SK-N-SH treated with all-trans-retinoic acid at 6 μM for 48 hours (cell line): ENCODE measurements at regions not wholly inside any gene's neighbourhood (a gene's known extent, or its start where the extent isn't known, plus 50 kb on each side); places are given as distances from the start of the nearest gene placed in this dataset.

ENCODE experiments used
- ATAC-seq: fragments of 200-7000 bp; cut with Tn5 transposase; 3 replicates; pipeline ENCODE4 v1.9.1; 2020; ENCODE audit warnings: mild to moderate bottlenecking, moderate library complexity
- ARNTL ChIP-seq: fragments of 450-650 bp; formaldehyde crosslinking; IDR thresholded peaks from 2 replicates; pipeline ENCODE4 v1.5.0; 2020; ENCODE audit warnings: low read depth, mild to moderate bottlenecking, moderate library complexity, borderline replicate concordance
- BACH2 ChIP-seq: fragments of 250-450 bp; sonication (Bioruptor Pico); IDR thresholded peaks from 2 replicates; pipeline ENCODE4 v1.9.0; 2021; ENCODE audit warnings: mild to moderate bottlenecking, borderline replicate concordance
- CREB5 ChIP-seq: fragments of 250-450 bp; sonication (Bioruptor Pico); IDR thresholded peaks from 2 replicates; pipeline ENCODE4 v1.5.1; 2020; ENCODE audit warnings: low read depth, mild to moderate bottlenecking, moderate library complexity
- CSDC2 ChIP-seq: fragments of 250-450 bp; sonication (Bioruptor Pico); IDR thresholded peaks from 2 replicates; pipeline ENCODE4 v1.5.0; 2020; ENCODE audit warnings: mild to moderate bottlenecking, moderate library complexity
- CSRNP3 ChIP-seq: fragments of 250-450 bp; sonication (Bioruptor Pico); IDR thresholded peaks from 2 replicates; pipeline ENCODE4 v1.5.1; 2021; ENCODE audit warnings: mild to moderate bottlenecking, moderate library complexity
- ESRRG ChIP-seq: fragments of 250-450 bp; sonication (Bioruptor Pico); IDR thresholded peaks from 2 replicates; pipeline ENCODE4 v1.6.1; 2021; ENCODE audit warnings: mild to moderate bottlenecking
- GLIS3 ChIP-seq: fragments of 250-450 bp; sonication (Bioruptor Pico); IDR thresholded peaks from 2 replicates; pipeline ENCODE4 v1.5.0; 2020; ENCODE audit warnings: mild to moderate bottlenecking, moderate library complexity
- ISL1 ChIP-seq: fragments of 250-450 bp; sonication (Bioruptor Pico); IDR thresholded peaks from 2 replicates; pipeline ENCODE4 v2.1.2; 2022; ENCODE audit warnings: mild to moderate bottlenecking, moderate library complexity
- OSR1 ChIP-seq: fragments of 250-450 bp; sonication (Bioruptor Pico); IDR thresholded peaks from 2 replicates; pipeline ENCODE4 v1.8.0; 2022; ENCODE audit warnings: moderate library complexity, mild to moderate bottlenecking, inconsistent platforms
- PATZ1 ChIP-seq: fragments of 250-450 bp; sonication (Bioruptor Pico); IDR thresholded peaks from 2 replicates; pipeline ENCODE4 v1.8.0; 2020; ENCODE audit warnings: mild to moderate bottlenecking, moderate library complexity, borderline replicate concordance
- POU6F1 ChIP-seq: fragments of 250-450 bp; sonication (Bioruptor Pico); IDR thresholded peaks from 2 replicates; pipeline ENCODE4 v1.8.0; 2021; ENCODE audit warnings: low read depth, mild to moderate bottlenecking, moderate library complexity, borderline replicate concordance
- PPARA ChIP-seq: fragments of 250-450 bp; sonication (Bioruptor Pico); IDR thresholded peaks from 2 replicates; pipeline ENCODE4 v1.5.0; 2020; ENCODE audit warnings: mild to moderate bottlenecking, borderline replicate concordance
- RARB ChIP-seq: fragments of 250-450 bp; sonication (Bioruptor Pico); IDR thresholded peaks from 2 replicates; pipeline ENCODE4 v1.8.0; 2021; ENCODE audit warnings: mild to moderate bottlenecking, moderate library complexity
- SNAI2 ChIP-seq: fragments of 250-450 bp; sonication (Bioruptor Pico); IDR thresholded peaks from 2 replicates; pipeline ENCODE4 v1.5.0; 2020; ENCODE audit warnings: mild to moderate bottlenecking, moderate library complexity
- TCF4 ChIP-seq: fragments of 250-450 bp; sonication (Bioruptor Pico); IDR thresholded peaks from 2 replicates; pipeline ENCODE4 v1.8.0; 2021; ENCODE audit warnings: mild to moderate bottlenecking, moderate library complexity, borderline replicate concordance
- TOX ChIP-seq: fragments of 250-450 bp; sonication (Bioruptor Pico); IDR thresholded peaks from 2 replicates; pipeline ENCODE4 v1.8.0; 2021; ENCODE audit warnings: mild to moderate bottlenecking, moderate library complexity, borderline replicate concordance
- TSHZ2 ChIP-seq: fragments of 250-450 bp; sonication (Bioruptor Pico); IDR thresholded peaks from 2 replicates; pipeline ENCODE4 v1.5.0; 2020; ENCODE audit warnings: mild to moderate bottlenecking, moderate library complexity
- ZC3H10 ChIP-seq: fragments of 250-450 bp; sonication (Bioruptor Pico); IDR thresholded peaks from 2 replicates; pipeline ENCODE4 v1.5.1; 2021; ENCODE audit warnings: mild to moderate bottlenecking, moderate library complexity
- ZFP3 ChIP-seq: fragments of 250-450 bp; sonication (Bioruptor Pico); IDR thresholded peaks from 2 replicates; pipeline ENCODE4 v1.5.0; 2020; ENCODE audit warnings: mild to moderate bottlenecking, moderate library complexity
- ZFP30 ChIP-seq: fragments of 450-650 bp; formaldehyde crosslinking; IDR thresholded peaks from 2 replicates; pipeline ENCODE4 v1.5.0; 2022; ENCODE audit warnings: mild to moderate bottlenecking, moderate library complexity
- ZNF565 ChIP-seq: fragments of 450-650 bp; formaldehyde crosslinking; conservative IDR thresholded peaks from 2 replicates; pipeline ENCODE4 v1.5.0; 2020; ENCODE audit warnings: low read depth, mild to moderate bottlenecking, moderate library complexity
- ZNF70 ChIP-seq: fragments of 450-650 bp; formaldehyde crosslinking; IDR thresholded peaks from 2 replicates; pipeline ENCODE4 v1.5.0; 2020; ENCODE audit warnings: mild to moderate bottlenecking, moderate library complexity
- ZNF8 ChIP-seq: fragments of 450-650 bp; formaldehyde crosslinking; IDR thresholded peaks from 2 replicates; pipeline ENCODE4 v1.5.0; 2020; ENCODE audit warnings: mild to moderate bottlenecking, moderate library complexity

GRCh38 chr6:144411531-144412165 lies 126.5 kb downstream of the UTRN start:
- no peak for ATAC-seq
- TF ChIP-seq GLIS3 (no peak), ZC3H10 (CRISPR knock-in tag) (no peak), BACH2 (CRISPR knock-in tag) (no peak), POU6F1 (CRISPR knock-in tag) (no peak), ARNTL (CRISPR knock-in tag) (no peak), CSRNP3 (no peak), ISL1 (no peak), OSR1 (CRISPR knock-in tag) (no peak), CSDC2 (CRISPR knock-in tag) (no peak), ZNF565 (CRISPR knock-in tag) (no peak), ESRRG (CRISPR knock-in tag) (no peak), ZFP30 (CRISPR knock-in tag) (no peak), ZNF8 (CRISPR knock-in tag) (no peak), PPARA (no peak)

GRCh38 chr6:144413418-144413817 lies 128.3 kb downstream of the UTRN start:
- ATAC-seq = no peak
- TF ChIP-seq BACH2 (CRISPR knock-in tag) (no peak), ZFP3 (no peak), PPARA (no peak), SNAI2 (CRISPR knock-in tag) (no peak), ZNF8 (CRISPR knock-in tag) (no peak), ZFP30 (CRISPR knock-in tag) (no peak), TCF4 (CRISPR knock-in tag) (no peak), TOX (no peak), ZNF565 (CRISPR knock-in tag) (no peak)

GRCh38 chr6:144415014-144415413 lies 129.9 kb downstream of the UTRN start:
- ATAC-seq = peak; percentile 76
- TF ChIP-seq ZNF70 (CRISPR knock-in tag) (no peak), BACH2 (CRISPR knock-in tag) (no peak), ZFP3 (no peak), TCF4 (CRISPR knock-in tag) (no peak), ZC3H10 (CRISPR knock-in tag) (no peak), POU6F1 (CRISPR knock-in tag) (no peak), PATZ1 (CRISPR knock-in tag) (no peak), ARNTL (CRISPR knock-in tag) (no peak), SNAI2 (CRISPR knock-in tag) (no peak), CSRNP3 (no peak), GLIS3 (no peak), OSR1 (CRISPR knock-in tag) (no peak), RARB (no peak), PPARA (no peak), ZFP30 (CRISPR knock-in tag) (no peak), CREB5 (CRISPR knock-in tag) (no peak), ESRRG (CRISPR knock-in tag) (no peak), TSHZ2 (CRISPR knock-in tag) (no peak)
- TF ChIP-seq, all 23 proteins: peak for 0
